IPS-15b (cell line): ENCODE measurements at regions not wholly inside any gene's neighbourhood (a gene's known extent, or its start where the extent isn't known, plus 50 kb on each side); places are given as distances from the start of the nearest gene placed in this dataset.

Experiments used
- H3K27me3 ChIP-seq: one replicate; pipeline ENCODE4 v1.6.1; 2013; ENCODE audit warnings: low read length; ENCODE audit not compliant: control insufficient read depth, insufficient read depth
- H3K36me3 ChIP-seq: one replicate; pipeline ENCODE4 v1.6.1; 2013; ENCODE audit warnings: low read length; ENCODE audit not compliant: control insufficient read depth, insufficient read depth
- H3K4me1 ChIP-seq: one replicate; pipeline ENCODE4 v1.6.1; 2013; ENCODE audit warnings: mild to moderate bottlenecking, low read length; ENCODE audit not compliant: control insufficient read depth, insufficient read depth
- H3K4me3 ChIP-seq: one replicate; pipeline ENCODE4 v1.5.1; 2013; ENCODE audit warnings: low read depth, low read length
- H3K9ac ChIP-seq: one replicate; pipeline ENCODE4 v1.6.1; 2013; ENCODE audit warnings: low read depth, mild to moderate bottlenecking, low read length
- H3K9me3 ChIP-seq: one replicate; pipeline ENCODE4 v1.6.1; 2013; ENCODE audit warnings: mild to moderate bottlenecking, low read length; ENCODE audit not compliant: control insufficient read depth, insufficient read depth

DNA sequence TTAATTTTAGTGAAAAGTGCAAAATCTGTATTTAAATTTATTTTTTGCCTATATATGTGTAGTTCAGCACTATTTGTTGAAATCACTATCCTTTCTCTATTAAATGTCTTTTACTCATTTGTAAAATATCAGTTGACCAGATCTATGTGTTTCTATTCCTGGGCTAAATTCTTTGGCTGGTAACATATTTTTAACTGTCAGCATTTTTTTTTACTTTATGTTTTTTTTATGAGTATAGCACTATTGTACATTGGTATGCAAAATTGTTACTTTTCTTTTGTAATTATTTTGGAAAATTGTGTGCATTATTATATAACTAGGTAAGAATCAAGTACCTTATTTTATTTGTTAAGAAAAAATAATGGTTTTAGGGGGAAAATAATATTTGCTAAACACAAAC, 582.8 kb upstream of the ADGRB3 start:
- no peaks in the 10 kb centered on the region for H3K27me3 ChIP-seq
- H3K4me1 ChIP-seq = no peaks in the 10 kb centered on the region
- H3K9me3 ChIP-seq = no peaks in the 10 kb centered on the region
- no peak overlapping the region for H3K4me3 ChIP-seq
- no peak overlapping the region for H3K9ac ChIP-seq
- no peaks in the 10 kb centered on the region for H3K36me3 ChIP-seq

DNA sequence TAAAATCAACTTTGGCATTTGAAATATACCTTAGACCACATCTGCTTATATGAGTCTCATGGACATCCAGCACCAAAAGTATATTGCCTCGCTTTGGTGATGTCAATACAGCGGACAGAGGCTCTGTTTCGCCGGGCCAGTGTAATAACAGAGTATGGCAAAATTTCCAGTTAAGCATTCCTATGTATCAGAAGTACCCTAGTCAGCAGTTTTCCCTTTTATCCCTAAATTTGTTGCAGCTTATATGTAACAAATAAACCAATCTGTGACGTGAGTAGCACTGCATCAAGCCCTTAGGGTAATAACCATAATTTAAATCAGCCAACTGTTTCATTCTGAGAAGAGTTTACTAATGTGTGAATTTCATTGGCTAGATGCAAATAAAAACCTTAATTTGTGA, 585.5 kb upstream of the ADGRB3 start:
- no peaks in the 10 kb centered on the region for H3K9me3 ChIP-seq
- no peak overlapping the region for H3K4me3 ChIP-seq
- no peak overlapping the region for H3K9ac ChIP-seq
- no peaks in the 10 kb centered on the region for H3K4me1 ChIP-seq
- H3K27me3 ChIP-seq = no peaks in the 10 kb centered on the region
- H3K36me3 ChIP-seq = no peaks in the 10 kb centered on the region

- Histone ChIP-seq H3K27me3 (no peaks in the 10 kb centered on the region), H3K4me3 (no peak overlapping the region), H3K4me1 (peaks cover 6% of the 10 kb centered on the region), H3K9ac (no peak overlapping the region), H3K9me3 (no peaks in the 10 kb centered on the region), H3K36me3 (no peaks in the 10 kb centered on the region)
These were observed 588.3 kb upstream of the ADGRB3 start for GRCh38 chr6:68046756-68047155.

GRCh38 chr6:68046302-68046701, 588.8 kb upstream of the ADGRB3 start:
- Histone ChIP-seq H3K9me3 (no peaks in the 10 kb centered on the region), H3K4me1 (peaks cover 11% of the 10 kb centered on the region), H3K4me3 (no peak overlapping the region), H3K9ac (no peak overlapping the region), H3K36me3 (no peaks in the 10 kb centered on the region), H3K27me3 (no peaks in the 10 kb centered on the region)

DNA sequence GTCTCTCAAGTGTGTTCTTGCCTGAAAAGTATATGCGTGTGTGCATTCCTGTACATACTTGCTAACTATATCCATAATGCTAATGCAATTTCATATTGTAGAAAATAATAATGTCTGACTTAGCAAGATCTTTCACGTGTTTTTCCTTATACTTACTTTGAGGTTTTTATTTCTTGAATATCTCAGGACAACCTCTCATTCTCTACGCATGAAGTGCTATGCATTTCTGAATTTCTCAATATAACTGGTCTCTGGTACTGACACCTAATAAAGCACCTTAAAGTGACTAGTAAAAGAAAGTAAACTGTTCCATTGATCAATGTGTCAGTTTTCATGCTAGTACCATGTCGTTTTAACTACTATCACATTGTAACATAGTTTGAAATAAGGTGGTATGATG, 589.9 kb upstream of the ADGRB3 start:
- Histone ChIP-seq H3K27me3 (no peaks in the 10 kb centered on the region), H3K36me3 (no peaks in the 10 kb centered on the region), H3K9me3 (no peaks in the 10 kb centered on the region), H3K4me3 (no peak overlapping the region), H3K9ac (no peak overlapping the region), H3K4me1 (peaks cover 20% of the 10 kb centered on the region)

DNA sequence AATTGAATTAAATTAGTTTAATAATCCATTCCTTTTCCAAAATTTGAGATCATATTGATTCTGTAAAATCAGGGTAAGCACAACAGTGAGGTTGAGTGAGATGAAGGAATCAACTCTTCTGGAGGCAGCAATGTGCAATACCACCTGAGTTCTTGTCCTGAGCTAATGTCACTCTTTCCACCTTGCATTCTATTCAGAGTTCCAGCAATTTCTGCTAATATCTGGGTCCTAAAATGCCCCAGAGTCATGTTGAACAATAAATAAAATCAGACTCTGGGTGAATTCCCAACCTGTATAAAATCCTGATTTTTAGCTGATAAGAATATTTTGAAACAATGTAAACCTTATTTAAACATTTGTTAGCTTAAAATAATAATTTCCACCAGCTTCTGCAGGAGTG, 590.8 kb upstream of the ADGRB3 start:
- Histone ChIP-seq H3K36me3 (no peaks in the 10 kb centered on the region), H3K9me3 (no peaks in the 10 kb centered on the region), H3K4me3 (no peak overlapping the region), H3K27me3 (no peaks in the 10 kb centered on the region), H3K9ac (no peak overlapping the region), H3K4me1 (peaks cover 28% of the 10 kb centered on the region)

DNA sequence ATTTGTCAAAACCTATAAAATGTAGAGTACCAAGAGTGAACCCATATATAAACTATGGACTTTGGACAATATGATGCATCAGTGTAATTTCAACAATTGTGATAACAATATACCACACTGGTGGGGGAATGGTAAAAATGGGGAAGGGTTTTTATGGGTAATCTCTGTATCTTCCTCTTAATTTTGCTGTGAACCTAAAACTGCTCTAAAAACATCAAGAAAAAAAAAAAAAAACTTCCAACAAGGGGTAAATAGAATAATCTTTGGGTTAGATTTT, 592.0 kb upstream of the ADGRB3 start:
- Histone ChIP-seq H3K27me3 (no peaks in the 10 kb centered on the region), H3K9ac (no peak overlapping the region), H3K4me3 (no peak overlapping the region), H3K36me3 (no peaks in the 10 kb centered on the region), H3K9me3 (no peaks in the 10 kb centered on the region), H3K4me1 (peaks cover 36% of the 10 kb centered on the region)

DNA sequence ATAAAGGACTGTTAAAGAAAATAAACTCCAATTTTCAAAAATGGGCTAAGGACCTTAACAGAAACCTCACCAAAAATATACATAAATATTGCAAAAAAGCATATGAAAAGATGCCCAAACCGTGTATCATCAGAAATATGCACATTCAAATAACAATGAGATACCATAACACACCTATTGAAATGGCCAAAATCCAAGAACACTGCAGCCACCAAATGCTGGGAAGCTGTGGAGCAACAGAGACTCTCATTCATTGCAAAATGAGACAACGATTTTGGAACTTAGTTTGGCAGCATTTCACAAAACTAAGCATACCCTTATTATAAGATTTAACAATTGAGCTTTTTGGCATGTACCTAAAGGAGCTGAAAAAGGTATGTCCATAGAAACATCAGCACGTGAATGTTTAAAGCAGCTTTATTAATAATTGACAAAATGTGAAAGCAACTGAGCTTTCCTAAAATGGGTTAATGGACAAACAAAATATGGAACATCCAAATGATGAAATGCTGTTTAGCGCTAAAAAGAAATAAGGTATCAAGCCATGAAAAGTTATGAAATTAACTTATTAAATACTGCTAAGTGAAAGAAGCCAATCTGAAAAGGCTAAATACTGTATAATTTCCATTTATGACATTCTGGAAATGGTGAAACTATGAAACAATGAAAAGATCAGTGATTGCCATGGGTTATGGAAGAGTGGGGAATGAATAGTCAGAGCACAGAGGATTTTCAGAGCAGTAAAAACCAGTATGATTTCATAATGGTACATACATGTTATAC, 592.6 kb upstream of the ADGRB3 start:
- no peak overlapping the region for H3K9ac ChIP-seq
- no peaks in the 10 kb centered on the region for H3K36me3 ChIP-seq
- no peaks in the 10 kb centered on the region for H3K9me3 ChIP-seq
- no peaks in the 10 kb centered on the region for H3K27me3 ChIP-seq
- H3K4me1 ChIP-seq = peaks cover 36% of the 10 kb centered on the region
- no peak overlapping the region for H3K4me3 ChIP-seq

- Histone ChIP-seq H3K9me3 (peaks cover 3% of the 10 kb centered on the region), H3K4me1 (peaks cover 36% of the 10 kb centered on the region), H3K36me3 (no peaks in the 10 kb centered on the region), H3K4me3 (no peak overlapping the region), H3K9ac (no peak overlapping the region), H3K27me3 (no peaks in the 10 kb centered on the region)
These were observed 594.3 kb upstream of the ADGRB3 start for GRCh38 chr6:68040780-68041179.

DNA sequence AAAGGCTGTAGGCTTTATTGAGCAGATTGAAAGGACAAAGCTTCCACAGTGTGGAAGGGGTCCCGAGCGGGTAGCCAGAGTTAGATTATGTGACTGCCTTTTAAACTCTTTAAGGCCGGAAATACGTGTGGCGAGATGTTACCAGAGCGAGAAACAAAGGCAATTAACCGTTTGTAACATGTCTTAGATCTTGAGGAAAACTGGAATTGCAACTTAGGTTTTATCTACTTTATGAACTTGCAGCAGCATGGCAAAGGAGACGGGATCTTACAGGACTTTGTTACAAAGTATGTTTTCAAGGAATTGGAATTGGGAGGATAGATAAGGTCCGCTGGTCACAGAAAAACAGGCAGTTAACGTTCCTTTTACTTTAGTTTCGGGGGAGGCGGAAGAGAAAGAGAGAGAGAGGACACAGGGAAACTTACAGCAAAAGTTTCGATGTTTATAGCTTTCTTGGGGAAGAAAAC, 594.7 kb upstream of the ADGRB3 start:
- Histone ChIP-seq H3K27me3 (no peaks in the 10 kb centered on the region), H3K36me3 (no peaks in the 10 kb centered on the region), H3K4me3 (peak overlapping the region; percentile 20), H3K9me3 (peaks cover 3% of the 10 kb centered on the region), H3K9ac (peak overlapping the region; percentile 39), H3K4me1 (peaks cover 36% of the 10 kb centered on the region)

DNA sequence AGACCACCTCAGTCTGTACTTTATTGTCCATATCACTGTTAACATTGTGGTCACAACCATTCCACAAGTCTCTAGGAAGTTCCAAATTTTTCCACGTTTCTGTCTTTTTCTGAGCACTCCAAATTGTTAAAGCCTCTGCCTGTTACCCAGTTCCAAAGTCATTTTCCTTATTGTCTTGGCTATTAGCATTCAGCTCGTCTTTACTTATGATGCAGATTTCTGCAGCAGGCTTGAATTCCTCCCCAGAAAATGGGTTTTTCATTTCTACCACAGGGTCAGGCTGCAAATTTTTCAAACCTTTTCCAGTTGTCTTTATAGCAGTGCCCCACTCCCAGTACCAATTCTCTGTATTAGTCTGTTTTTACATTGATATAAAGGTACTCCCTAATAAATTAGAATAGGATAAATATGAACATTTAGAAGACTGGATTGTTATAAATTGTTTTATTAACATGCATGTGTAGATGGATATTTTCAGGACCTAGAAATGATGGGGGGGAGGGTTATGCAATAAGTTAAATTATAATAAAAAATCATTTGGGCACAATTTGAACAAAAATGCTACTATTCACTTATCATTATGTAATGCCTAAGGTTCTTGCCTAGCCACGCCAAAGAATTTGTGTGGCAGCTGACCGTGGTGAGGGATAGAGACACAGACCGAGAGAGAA, 595.3 kb upstream of the ADGRB3 start:
- H3K9me3 ChIP-seq = peaks cover 3% of the 10 kb centered on the region
- H3K27me3 ChIP-seq = no peaks in the 10 kb centered on the region
- no peaks in the 10 kb centered on the region for H3K36me3 ChIP-seq
- peak overlapping the region; percentile 20 for H3K4me3 ChIP-seq
- H3K4me1 ChIP-seq = peaks cover 36% of the 10 kb centered on the region
- H3K9ac ChIP-seq = peak overlapping the region; percentile 39

DNA sequence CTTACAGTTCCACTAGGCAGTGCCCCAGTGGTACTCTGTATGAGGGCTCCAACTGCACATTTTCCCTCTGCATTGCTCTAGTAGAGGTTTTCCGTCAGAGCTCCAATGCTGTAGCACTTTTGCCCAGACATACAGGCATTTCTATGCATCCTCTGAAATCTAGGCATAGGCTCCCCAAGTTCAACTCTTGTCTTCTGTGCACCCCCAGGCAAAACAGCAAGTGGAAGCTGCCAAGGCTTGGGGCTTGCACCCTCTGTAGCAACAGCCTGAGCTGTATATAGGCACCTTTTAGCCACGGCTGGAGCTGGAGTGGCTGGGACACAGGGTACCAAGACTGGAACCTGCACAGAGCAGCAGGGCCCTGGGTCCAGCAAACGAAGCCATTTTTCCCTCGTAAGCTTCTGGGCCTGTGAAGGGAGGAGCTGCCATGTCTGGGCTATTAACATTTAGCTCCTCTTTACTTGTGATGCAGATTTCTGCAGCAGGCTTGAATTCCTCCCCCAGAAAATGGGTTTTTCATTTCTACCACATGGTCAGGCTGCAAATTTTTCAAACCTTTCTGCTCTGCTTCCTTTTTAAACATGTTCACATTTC, 596.2 kb upstream of the ADGRB3 start:
- Histone ChIP-seq H3K36me3 (no peaks in the 10 kb centered on the region), H3K27me3 (no peaks in the 10 kb centered on the region), H3K4me3 (peak overlapping the region; percentile 18), H3K9ac (peak overlapping the region; percentile 42), H3K9me3 (peaks cover 3% of the 10 kb centered on the region), H3K4me1 (peaks cover 36% of the 10 kb centered on the region)
